ENCODE measurements at regions not wholly inside any gene's neighbourhood (a gene's known extent, or its start where the extent isn't known, plus 50 kb on each side); places are given as distances from the start of the nearest gene placed in this dataset.

GRCh38 chr18:43525169-43525568, 247.9 kb upstream of the SYT4 start (continued):
- TF ChIP-seq PATZ1 (CRISPR knock-in tag; IDR thresholded peaks at IDR 0.05; ENCODE audit: borderline replicate concordance): no peak
- TF ChIP-seq ISL1 (CRISPR knock-in tag; IDR thresholded peaks at IDR 0.05): no peak
- TF ChIP-seq ZNF8 (CRISPR knock-in tag; IDR thresholded peaks at IDR 0.05): no peak
- TF ChIP-seq CREB5 (CRISPR knock-in tag; IDR thresholded peaks at IDR 0.05; ENCODE audit: low read depth): no peak

GRCh38 chr18:43526426-43527145, 249.3 kb upstream of the SYT4 start:
- no peak for TF ChIP-seq TCF4 (CRISPR knock-in tag; IDR thresholded peaks at IDR 0.05; ENCODE audit: borderline replicate concordance)
- 0 out of 2 replicates have a peak, but pooled peaks have one; percentile 31 for TF ChIP-seq ISL1 (CRISPR knock-in tag; IDR thresholded peaks at IDR 0.05)
- no peak for ATAC-seq

- no peak for ATAC-seq
Measured at GRCh38 chr18:43531438-43531837, 254.1 kb upstream of the SYT4 start.

DNA sequence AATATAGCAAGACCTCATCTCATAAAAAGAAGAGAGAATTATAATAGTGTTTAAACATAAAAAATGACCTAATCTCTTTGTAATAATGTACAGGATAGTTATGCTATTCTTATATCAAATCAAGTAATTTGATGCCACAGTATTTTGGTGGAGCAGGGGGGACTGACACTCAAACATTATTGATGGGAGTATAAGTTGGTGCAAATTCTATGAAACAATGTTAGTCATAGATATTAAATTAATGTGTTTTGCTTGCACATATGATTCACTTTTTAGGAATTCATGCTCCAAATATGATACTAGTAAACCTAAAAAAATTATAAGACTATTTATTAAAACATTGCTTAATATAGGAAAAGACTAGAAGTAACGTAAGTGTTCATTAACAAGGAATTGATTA, 256.1 kb upstream of the SYT4 start:
- peak; percentile 26; the same call in 1 of the 2 replicates for TF ChIP-seq ISL1 (CRISPR knock-in tag; IDR thresholded peaks at IDR 0.05)
- TF ChIP-seq TOX (CRISPR knock-in tag; IDR thresholded peaks at IDR 0.05; ENCODE audit: borderline replicate concordance): 0 out of 2 replicates have a peak, but pooled peaks have one; percentile 6
- no peak for TF ChIP-seq ZC3H10 (CRISPR knock-in tag; IDR thresholded peaks at IDR 0.05)
- TF ChIP-seq ARNTL (CRISPR knock-in tag; IDR thresholded peaks at IDR 0.05; ENCODE audit: borderline replicate concordance, low read depth): no peak
- no peak for TF ChIP-seq CSRNP3 (CRISPR knock-in tag; IDR thresholded peaks at IDR 0.05)
- TF ChIP-seq ZFP3 (CRISPR knock-in tag; IDR thresholded peaks at IDR 0.05): no peak
- TF ChIP-seq OSR1 (CRISPR knock-in tag; IDR thresholded peaks at IDR 0.05): no peak
- TF ChIP-seq, protein P1, sequence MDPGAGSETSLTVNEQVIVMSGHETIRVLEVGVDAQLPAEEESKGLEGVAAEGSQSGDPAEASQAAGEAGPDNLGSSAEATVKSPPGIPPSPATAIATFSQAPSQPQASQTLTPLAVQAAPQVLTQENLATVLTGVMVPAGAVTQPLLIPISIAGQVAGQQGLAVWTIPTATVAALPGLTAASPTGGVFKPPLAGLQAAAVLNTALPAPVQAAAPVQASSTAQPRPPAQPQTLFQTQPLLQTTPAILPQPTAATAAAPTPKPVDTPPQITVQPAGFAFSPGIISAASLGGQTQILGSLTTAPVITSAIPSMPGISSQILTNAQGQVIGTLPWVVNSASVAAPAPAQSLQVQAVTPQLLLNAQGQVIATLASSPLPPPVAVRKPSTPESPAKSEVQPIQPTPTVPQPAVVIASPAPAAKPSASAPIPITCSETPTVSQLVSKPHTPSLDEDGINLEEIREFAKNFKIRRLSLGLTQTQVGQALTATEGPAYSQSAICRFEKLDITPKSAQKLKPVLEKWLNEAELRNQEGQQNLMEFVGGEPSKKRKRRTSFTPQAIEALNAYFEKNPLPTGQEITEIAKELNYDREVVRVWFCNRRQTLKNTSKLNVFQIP (CRISPR knock-in tag; IDR thresholded peaks at IDR 0.05; ENCODE audit: borderline replicate concordance, low read depth): no peak
- TF ChIP-seq ZFP30 (CRISPR knock-in tag; IDR thresholded peaks at IDR 0.05): no peak
- no peak for TF ChIP-seq TCF4 (CRISPR knock-in tag; IDR thresholded peaks at IDR 0.05; ENCODE audit: borderline replicate concordance)
- no peak for TF ChIP-seq ZNF70 (CRISPR knock-in tag; IDR thresholded peaks at IDR 0.05)
- TF ChIP-seq ZNF8 (CRISPR knock-in tag; IDR thresholded peaks at IDR 0.05): no peak
- no peak for TF ChIP-seq RARB (CRISPR knock-in tag; IDR thresholded peaks at IDR 0.05)
- TF ChIP-seq PPARA (CRISPR knock-in tag; IDR thresholded peaks at IDR 0.05; ENCODE audit: borderline replicate concordance): no peak
- no peak for TF ChIP-seq PATZ1 (CRISPR knock-in tag; IDR thresholded peaks at IDR 0.05; ENCODE audit: borderline replicate concordance)

More at GRCh38 chr18:43531438-43531837, 254.1 kb upstream of the SYT4 start:
- TF ChIP-seq RARB (CRISPR knock-in tag; IDR thresholded peaks at IDR 0.05) (no peak), CSRNP3 (CRISPR knock-in tag; IDR thresholded peaks at IDR 0.05) (no peak), CREB5 (CRISPR knock-in tag; IDR thresholded peaks at IDR 0.05; ENCODE audit: low read depth) (no peak)

More for the DNA sequence above, 256.1 kb upstream of the SYT4 start:
- no peak for ATAC-seq

All from SK-N-SH treated with all-trans-retinoic acid at 6 μM for 48 hours (cell line).